NCI-H226 (cell line): ENCODE measurements at regions not wholly inside any gene's neighbourhood (a gene's known extent, or its start where the extent isn't known, plus 50 kb on each side); places are given as distances from the start of the nearest gene placed in this dataset.
"Not testable (repeated sequence)": the region's sequence is repeated elsewhere in the genome, so short reads cannot be mapped to it uniquely, and the experiment has no call there.

Experiments used
- DNase-seq: peaks from one replicate; pipeline ENCODE4 v3.0.0-alpha.2; 2015

GRCh38 chr7:80082213-80082612 lies 52.4 kb upstream of the GNAI1 start:
- peak; percentile 9 for DNase-seq

GRCh38 chr7:80078886-80079285 lies 55.7 kb upstream of the GNAI1 start:
- DNase-seq = no peak

DNA sequence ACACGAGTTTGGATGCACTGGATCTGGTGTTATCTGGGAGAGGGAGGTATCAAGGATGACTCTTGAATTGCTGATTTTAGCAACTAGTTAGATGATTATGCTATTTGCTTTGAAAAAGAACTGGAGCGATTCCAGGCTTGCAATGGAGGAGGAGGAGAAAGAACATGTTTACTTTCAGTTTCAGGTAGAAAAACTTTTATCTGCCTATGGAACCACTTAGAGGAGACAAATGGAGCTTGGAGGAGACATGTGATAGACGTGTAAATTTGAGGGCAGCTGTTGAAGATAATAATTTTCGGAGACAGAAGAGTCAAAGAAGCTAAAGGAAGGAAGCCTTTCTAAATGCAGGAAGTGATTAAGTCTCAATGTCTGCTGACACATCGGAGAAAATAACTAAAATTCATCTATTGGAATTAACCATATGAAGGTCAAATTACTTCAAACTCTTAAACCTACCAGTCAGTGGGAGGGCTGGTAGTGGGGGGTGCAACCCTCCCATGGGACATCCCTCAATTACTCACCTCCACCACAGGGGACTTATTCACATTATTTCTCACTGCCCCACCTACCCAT lies 56.4 kb upstream of the GNAI1 start:
- DNase-seq = peak; percentile 18

DNA sequence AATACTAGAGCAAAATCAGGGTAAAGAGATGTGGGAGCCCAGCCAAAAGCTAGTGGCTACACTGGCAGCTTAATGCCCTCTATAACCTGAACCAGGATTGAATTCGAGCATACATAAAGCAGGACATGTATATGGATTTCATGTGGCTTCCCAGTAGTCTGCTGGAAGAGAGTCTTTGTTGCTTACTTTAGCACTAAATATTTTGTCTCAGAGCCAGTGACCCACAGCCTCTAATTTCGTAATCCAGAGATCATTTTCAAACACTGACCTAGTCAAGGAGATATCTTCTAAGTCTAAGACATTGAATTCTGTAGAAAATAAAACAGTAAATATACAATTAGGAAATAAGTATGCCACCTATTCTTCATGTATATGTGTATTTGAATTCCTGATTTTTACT lies 64.2 kb upstream of the GNAI1 start:
- no peak for DNase-seq

DNA sequence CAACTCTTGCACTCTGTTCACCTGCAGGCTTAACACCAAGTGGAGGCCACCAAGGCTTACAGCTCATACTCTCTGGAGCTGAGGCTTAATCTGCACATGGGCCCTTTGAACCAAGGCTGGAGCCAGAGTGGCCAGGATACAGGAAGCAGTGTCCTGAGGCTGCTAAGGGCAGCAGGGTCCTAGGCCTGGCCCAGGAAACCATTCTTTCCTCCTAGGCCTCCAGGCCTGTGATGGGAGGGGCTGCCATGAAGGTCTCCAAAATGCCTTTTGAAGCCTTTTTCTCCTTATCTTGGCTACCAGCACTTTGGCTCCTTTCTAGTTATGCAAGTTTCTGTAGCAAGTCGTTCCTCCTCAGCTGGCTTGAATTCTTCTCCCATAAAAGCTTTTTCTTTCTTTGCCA lies 68.0 kb upstream of the GNAI1 start:
- DNase-seq = no peak

- no peak for DNase-seq
Measured at GRCh38 chr7:80063834-80064233, 70.8 kb upstream of the GNAI1 start.

GRCh38 chr7:80060218-80060806 lies 74.3 kb upstream of the GNAI1 start:
- DNase-seq = peak; percentile 18

DNA sequence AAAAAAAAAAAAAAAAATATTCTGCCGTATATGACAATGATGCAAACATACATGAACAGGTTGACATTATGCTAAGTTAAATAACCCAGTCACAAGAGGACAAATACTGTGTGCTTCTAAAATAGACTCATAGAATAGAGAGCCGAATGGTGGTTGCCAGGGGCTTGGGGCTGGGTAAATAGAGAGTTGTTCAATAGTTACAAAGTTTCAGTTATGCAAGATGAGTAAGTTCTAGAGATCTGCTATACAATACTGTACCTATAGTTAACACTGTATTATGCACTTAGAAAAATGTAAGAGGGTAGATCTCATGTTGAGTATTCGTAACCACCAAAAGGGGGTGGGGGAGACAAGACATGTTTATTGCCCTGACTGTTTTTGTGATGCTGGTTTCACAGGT lies 77.1 kb upstream of the GNAI1 start:
- no peak for DNase-seq

- peak; percentile 46 for DNase-seq
Measured at GRCh38 chr7:80054356-80054755, 80.3 kb upstream of the GNAI1 start.

- no peak for DNase-seq
Measured at GRCh38 chr7:80053124-80053523, 81.5 kb upstream of the GNAI1 start.

GRCh38 chr7:80047856-80048459 lies 86.7 kb upstream of the GNAI1 start:
- no peak for DNase-seq

GRCh38 chr7:80047032-80047431 lies 87.6 kb upstream of the GNAI1 start:
- no peak for DNase-seq

GRCh38 chr7:80044796-80045195 lies 89.8 kb upstream of the GNAI1 start:
- DNase-seq = no peak

- no peak for DNase-seq
Measured at GRCh38 chr7:80040752-80041151, 93.9 kb upstream of the GNAI1 start.

GRCh38 chr7:80040335-80040734 lies 94.3 kb upstream of the GNAI1 start:
- no peak for DNase-seq

- DNase-seq = no peak
Measured at GRCh38 chr7:80039251-80039884, 95.3 kb upstream of the GNAI1 start.

DNA sequence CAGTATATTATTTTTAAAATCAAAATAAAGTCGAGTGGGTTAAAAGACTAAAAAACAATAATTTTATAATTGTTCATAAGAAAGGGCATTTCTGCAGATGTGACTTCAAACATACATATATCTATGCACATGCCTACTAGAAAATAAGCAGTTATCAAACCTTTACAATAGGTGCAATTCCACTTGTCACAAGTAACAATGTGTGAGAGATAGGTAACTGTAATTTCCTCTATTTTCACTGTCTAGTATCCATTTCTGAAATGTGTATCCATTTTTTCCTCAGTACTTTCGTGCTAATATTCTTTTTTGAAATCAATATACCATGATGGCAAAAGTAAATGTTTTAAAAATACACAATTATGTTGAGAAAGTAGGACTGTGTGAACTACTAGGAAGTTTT lies 96.9 kb upstream of the GNAI1 start:
- DNase-seq = no peak

GRCh38 chr7:80036107-80036506 lies 98.5 kb upstream of the GNAI1 start:
- no peak for DNase-seq

DNA sequence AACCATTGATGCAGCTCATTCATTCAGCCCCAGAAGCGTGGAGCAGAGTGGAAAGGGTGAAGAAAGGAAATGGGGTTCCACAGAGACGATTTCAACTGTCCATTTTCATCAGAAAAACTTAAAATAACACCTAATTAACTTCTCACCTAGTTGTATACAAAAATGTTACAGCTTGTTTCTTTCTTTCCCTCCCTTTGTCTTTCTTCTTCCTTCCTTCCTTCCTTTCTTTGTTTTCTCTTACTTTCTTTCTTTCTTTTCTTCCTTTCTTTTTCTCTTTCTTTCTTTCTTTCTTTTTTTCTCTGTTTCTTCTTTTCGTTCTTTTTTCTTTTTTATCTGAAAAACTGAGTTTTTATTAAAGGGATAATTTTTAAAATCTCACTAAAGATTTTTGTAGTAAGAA lies 105.9 kb upstream of the GNAI1 start:
- DNase-seq = no peak

DNA sequence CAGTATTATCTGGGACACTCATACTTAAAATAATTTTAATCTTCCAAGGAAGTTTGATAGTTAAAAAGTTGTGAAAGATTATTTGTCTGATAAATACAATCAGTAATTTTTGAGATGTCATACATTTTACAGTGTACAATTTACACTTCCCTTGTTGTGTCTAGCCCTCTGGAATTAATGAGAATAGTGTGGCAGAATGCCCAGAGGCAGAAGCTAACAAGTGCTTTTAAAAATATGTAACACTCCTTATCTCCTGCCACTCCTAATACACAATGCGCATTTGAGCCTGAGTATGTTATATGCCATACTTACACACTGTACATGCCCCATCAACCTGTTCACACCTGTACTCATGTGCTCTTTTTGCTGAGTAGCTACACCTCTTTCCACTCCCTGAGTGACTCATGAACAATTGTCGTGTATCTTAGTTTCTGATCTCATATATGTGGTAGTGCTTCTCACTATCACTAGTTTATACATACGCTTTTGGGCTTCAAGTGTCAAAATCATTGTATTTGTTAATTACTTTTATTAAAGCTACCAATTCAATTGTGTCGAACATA lies 106.9 kb upstream of the GNAI1 start:
- peak; percentile 13 for DNase-seq

DNA sequence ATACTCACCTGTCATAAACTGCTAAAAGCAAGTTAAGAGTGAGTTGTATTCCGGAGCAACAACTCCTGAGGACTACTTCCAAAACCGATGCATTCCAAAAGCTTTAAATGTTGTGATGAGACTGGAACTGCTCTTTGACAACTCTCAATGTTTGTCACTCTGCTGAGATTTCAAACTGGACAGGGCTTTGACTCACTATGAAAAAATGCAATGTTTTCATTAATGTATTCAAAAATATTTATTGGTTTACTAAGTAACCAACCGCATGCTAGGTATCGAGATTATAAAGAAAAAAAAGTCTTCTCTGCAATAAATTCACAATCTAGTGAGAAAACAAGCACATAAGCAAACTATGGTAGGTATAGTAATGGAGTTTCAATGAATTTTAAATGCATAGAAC lies 107.9 kb upstream of the GNAI1 start:
- DNase-seq = no peak

- not testable (repeated sequence) for DNase-seq
Measured at GRCh38 chr7:80020277-80020676, 114.4 kb upstream of the GNAI1 start.

DNA sequence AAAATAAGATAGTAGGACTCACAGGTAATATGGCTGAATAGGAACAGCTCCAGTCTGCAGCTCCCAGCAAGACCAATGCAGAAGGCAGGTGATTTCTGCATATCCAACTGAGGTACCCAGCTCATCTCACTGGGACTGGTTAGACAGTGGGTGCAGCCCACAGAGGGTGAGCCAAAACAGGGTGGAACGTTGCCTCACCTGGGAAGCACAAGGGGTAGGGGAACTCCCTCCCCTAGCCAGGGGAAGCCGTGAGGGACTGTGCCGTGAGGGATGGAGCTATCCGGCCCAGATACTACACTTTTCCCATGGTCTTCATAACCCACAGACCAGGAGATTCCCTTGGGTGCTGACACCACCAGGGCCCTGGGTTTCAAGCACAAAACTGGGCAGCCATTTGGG lies 114.8 kb upstream of the GNAI1 start:
- not testable (repeated sequence) for DNase-seq
